Suprapubic skin (tissue), 4 donors: ENCODE measurements at regions not wholly inside any gene's neighbourhood (a gene's known extent, or its start where the extent isn't known, plus 50 kb on each side); places are given as distances from the start of the nearest gene placed in this dataset.

Experiments
- DNase-seq, 2 donors: peaks; one replicate each; pipeline ENCODE4 v3.0.0-alpha.2; 2019; ENCODE audit warnings: low spot score in 2 of 2
- H3K27ac ChIP-seq: fragments of 200-600 bp; sonication (generic); one replicate; pipeline ENCODE4 v1.5.1; 2019
- H3K27me3 ChIP-seq: fragments of 200-600 bp; sonication (generic); one replicate; pipeline ENCODE4 v1.5.1; 2019
- H3K36me3 ChIP-seq: fragments of 200-600 bp; sonication (generic); one replicate; pipeline ENCODE4 v1.5.1; 2019
- H3K4me1 ChIP-seq: fragments of 200-600 bp; sonication (generic); one replicate; pipeline ENCODE4 v1.5.1; 2019
- H3K4me3 ChIP-seq: fragments of 200-600 bp; sonication (generic); one replicate; pipeline ENCODE4 v1.5.1; 2019; ENCODE audit warnings: mild to moderate bottlenecking
- H3K9me3 ChIP-seq: fragments of 200-600 bp; sonication (generic); one replicate; pipeline ENCODE4 v1.5.1; 2019
- CTCF ChIP-seq, 2 donors: fragments of 200-600 bp in 1 of 2; fragments of 450-650 bp in 1 of 2; sonication (generic) in 1 of 2; IDR thresholded peaks; one replicate each; pipeline ENCODE4 v1.5.1; 2016 to 2019; ENCODE audit warnings: antibody characterized with exemption in 2 of 2, mild to moderate bottlenecking in 1 of 2, moderate library complexity in 1 of 2
- EP300 ChIP-seq: sonication (generic); formaldehyde crosslinking; IDR thresholded peaks from one replicate; pipeline ENCODE4 v1.6.1; 2017; ENCODE audit warnings: antibody characterized with exemption
- POLR2A ChIP-seq, 2 donors: fragments of 450-650 bp; IDR thresholded peaks; one replicate each; pipeline ENCODE4 v1.6.1; 2017; ENCODE audit warnings: antibody characterized with exemption in 2 of 2, mild to moderate bottlenecking in 2 of 2, moderate library complexity in 2 of 2
- POLR2AphosphoS5 ChIP-seq, 3 donors: sonication (generic); formaldehyde crosslinking; IDR thresholded peaks; one replicate each; pipeline ENCODE4 v1.6.1; 2017; ENCODE audit warnings: antibody characterized with exemption in 3 of 3
- WGBS: methylation state at CpG from one replicate; pipeline ENCODE4 v1.1.5; 2018; 5-methylcytosine and 5-hydroxymethylcytosine counted together

- Histone ChIP-seq H3K9me3 (no peaks in the 10 kb centered on the region), H3K27me3 (no peaks in the 10 kb centered on the region), H3K4me1 (peaks cover 9% of the 10 kb centered on the region), H3K36me3 (no peaks in the 10 kb centered on the region), H3K4me3 (no peak overlapping the region), H3K27ac (no peak overlapping the region)
- peak in 1 of 2 donors; percentile 32 for DNase-seq
- TF ChIP-seq CTCF (IDR thresholded peaks at IDR 0.05): no peak
- TF ChIP-seq POLR2AphosphoS5 (IDR thresholded peaks at IDR 0.05): no peak
- no peak for TF ChIP-seq EP300
- TF ChIP-seq POLR2A (IDR thresholded peaks at IDR 0.05): no peak
- 20% methylated on average over 4 of the region's 4 CpGs for WGBS
Observed at GRCh38 chr12:116346741-116347140, 69.2 kb upstream of the MED13L start.

- Histone ChIP-seq H3K36me3 (no peaks in the 10 kb centered on the region), H3K4me1 (peaks cover 9% of the 10 kb centered on the region), H3K4me3 (no peak overlapping the region), H3K27ac (no peak overlapping the region), H3K9me3 (no peaks in the 10 kb centered on the region), H3K27me3 (no peaks in the 10 kb centered on the region)
- 98% methylated on average over 1 of the region's 1 CpG for WGBS
- TF ChIP-seq POLR2AphosphoS5 (IDR thresholded peaks at IDR 0.05): no peak
- TF ChIP-seq POLR2A (IDR thresholded peaks at IDR 0.05): no peak
- no peak for TF ChIP-seq EP300
- no peak for TF ChIP-seq CTCF (IDR thresholded peaks at IDR 0.05)
- DNase-seq: no peak
Observed at GRCh38 chr12:116347265-116347664, 69.8 kb upstream of the MED13L start.

- Histone ChIP-seq H3K36me3 (no peaks in the 10 kb centered on the region), H3K4me1 (no peaks in the 10 kb centered on the region), H3K4me3 (no peak overlapping the region), H3K27ac (no peak overlapping the region), H3K9me3 (no peaks in the 10 kb centered on the region), H3K27me3 (no peaks in the 10 kb centered on the region)
- no peak for DNase-seq
- WGBS: 93% methylated on average over 4 of the region's 4 CpGs
- TF ChIP-seq EP300: no peak
- no peak for TF ChIP-seq POLR2AphosphoS5 (IDR thresholded peaks at IDR 0.05)
- TF ChIP-seq CTCF (IDR thresholded peaks at IDR 0.05): no peak
- no peak for TF ChIP-seq POLR2A (IDR thresholded peaks at IDR 0.05)
Observed at GRCh38 chr12:116352315-116352835, 74.9 kb upstream of the MED13L start.

- no peaks in the 10 kb centered on the region for H3K27me3 ChIP-seq
- H3K27ac ChIP-seq: no peak overlapping the region
- peaks cover 7% of the 10 kb centered on the region for H3K4me1 ChIP-seq
- WGBS: 92% methylated on average over 2 of the region's 2 CpGs
- H3K36me3 ChIP-seq: no peaks in the 10 kb centered on the region
- DNase-seq: no peak
- no peak overlapping the region for H3K4me3 ChIP-seq
- no peak for TF ChIP-seq POLR2A (IDR thresholded peaks at IDR 0.05)
- no peak for TF ChIP-seq POLR2AphosphoS5 (IDR thresholded peaks at IDR 0.05)
- no peak for TF ChIP-seq EP300
- no peak for TF ChIP-seq CTCF (IDR thresholded peaks at IDR 0.05)
- no peaks in the 10 kb centered on the region for H3K9me3 ChIP-seq
Observed at GRCh38 chr12:116353958-116354357, 76.5 kb upstream of the MED13L start.

- Histone ChIP-seq H3K4me1 (peaks cover 12% of the 10 kb centered on the region), H3K36me3 (no peaks in the 10 kb centered on the region), H3K27ac (no peak overlapping the region), H3K27me3 (no peaks in the 10 kb centered on the region), H3K9me3 (no peaks in the 10 kb centered on the region), H3K4me3 (no peak overlapping the region)
- WGBS: 96% methylated on average over 5 of the region's 5 CpGs
- no peak for DNase-seq
- no peak for TF ChIP-seq CTCF (IDR thresholded peaks at IDR 0.05)
- no peak for TF ChIP-seq EP300
- TF ChIP-seq POLR2A (IDR thresholded peaks at IDR 0.05): no peak
- TF ChIP-seq POLR2AphosphoS5 (IDR thresholded peaks at IDR 0.05): no peak
Observed at GRCh38 chr12:116354534-116354933, 77.0 kb upstream of the MED13L start.
